ENCODE measurements at regions not wholly inside any gene's neighbourhood (a gene's known extent, or its start where the extent isn't known, plus 50 kb on each side); places are given as distances from the start of the nearest gene placed in this dataset.

DNA sequence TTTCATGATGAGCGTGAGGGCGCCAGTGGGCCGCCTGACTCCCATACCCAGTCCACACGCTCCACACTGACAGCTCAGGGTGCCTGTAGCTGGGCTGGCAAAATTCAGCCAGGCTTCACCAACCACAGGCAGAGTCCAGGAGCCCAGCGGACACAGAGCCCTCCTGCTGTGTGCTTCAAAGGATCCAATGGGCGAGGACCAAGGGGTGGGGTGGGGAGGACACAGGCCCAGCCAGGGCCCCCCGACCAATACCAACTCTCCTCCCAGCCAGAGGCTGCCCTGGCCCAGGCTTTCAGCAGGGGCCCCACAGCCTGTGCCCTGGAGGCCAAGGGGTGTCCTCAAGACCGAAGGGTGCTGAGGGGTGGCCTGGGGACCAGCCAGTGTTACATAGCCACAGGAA lies 336.1 kb downstream of the CTTN start:
- H4K20me1 ChIP-seq (ENCODE audit: low read depth, low read length), result no peaks in the 10 kb centered on the region
- no peaks in the 10 kb centered on the region for H3F3A ChIP-seq (ENCODE audit: insufficient read depth)
- TF ChIP-seq EZH2phosphoT487 (conservative IDR thresholded peaks at IDR 0.05; ENCODE audit: low read length), result no peak
- TF ChIP-seq, protein P1, sequence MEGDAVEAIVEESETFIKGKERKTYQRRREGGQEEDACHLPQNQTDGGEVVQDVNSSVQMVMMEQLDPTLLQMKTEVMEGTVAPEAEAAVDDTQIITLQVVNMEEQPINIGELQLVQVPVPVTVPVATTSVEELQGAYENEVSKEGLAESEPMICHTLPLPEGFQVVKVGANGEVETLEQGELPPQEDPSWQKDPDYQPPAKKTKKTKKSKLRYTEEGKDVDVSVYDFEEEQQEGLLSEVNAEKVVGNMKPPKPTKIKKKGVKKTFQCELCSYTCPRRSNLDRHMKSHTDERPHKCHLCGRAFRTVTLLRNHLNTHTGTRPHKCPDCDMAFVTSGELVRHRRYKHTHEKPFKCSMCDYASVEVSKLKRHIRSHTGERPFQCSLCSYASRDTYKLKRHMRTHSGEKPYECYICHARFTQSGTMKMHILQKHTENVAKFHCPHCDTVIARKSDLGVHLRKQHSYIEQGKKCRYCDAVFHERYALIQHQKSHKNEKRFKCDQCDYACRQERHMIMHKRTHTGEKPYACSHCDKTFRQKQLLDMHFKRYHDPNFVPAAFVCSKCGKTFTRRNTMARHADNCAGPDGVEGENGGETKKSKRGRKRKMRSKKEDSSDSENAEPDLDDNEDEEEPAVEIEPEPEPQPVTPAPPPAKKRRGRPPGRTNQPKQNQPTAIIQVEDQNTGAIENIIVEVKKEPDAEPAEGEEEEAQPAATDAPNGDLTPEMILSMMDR (IDR thresholded peaks at IDR 0.05; ENCODE audit: insufficient read depth, low read length, poor library complexity, severe bottlenecking), result no peak
- no peaks in the 10 kb centered on the region for H3K36me3 ChIP-seq (ENCODE audit: low read length)
- H3K79me2 ChIP-seq (ENCODE audit: insufficient read depth, low read length), result no peaks in the 10 kb centered on the region
- no peak overlapping the region for H2AFZ ChIP-seq (ENCODE audit: low read depth, low read length, severe bottlenecking)
- H3K4me3 ChIP-seq (ENCODE audit: insufficient read depth, low read length, poor library complexity, severe bottlenecking), result no peak overlapping the region
- no peak overlapping the region for H3K27ac ChIP-seq (ENCODE audit: low read depth, low read length)
- H3K27me3 ChIP-seq (ENCODE audit: low read length), result no peaks in the 10 kb centered on the region
- H3K4me2 ChIP-seq (ENCODE audit: low read depth, low read length, poor library complexity, severe bottlenecking), result no peak overlapping the region
- no peak overlapping the region for H3K9ac ChIP-seq (ENCODE audit: low read length)
- no peaks in the 10 kb centered on the region for H3K9me2 ChIP-seq (replicated peaks; ENCODE audit: insufficient read depth, low read length)
- no peaks in the 10 kb centered on the region for H3K9me3 ChIP-seq (ENCODE audit: insufficient read depth, low read length)

DNA sequence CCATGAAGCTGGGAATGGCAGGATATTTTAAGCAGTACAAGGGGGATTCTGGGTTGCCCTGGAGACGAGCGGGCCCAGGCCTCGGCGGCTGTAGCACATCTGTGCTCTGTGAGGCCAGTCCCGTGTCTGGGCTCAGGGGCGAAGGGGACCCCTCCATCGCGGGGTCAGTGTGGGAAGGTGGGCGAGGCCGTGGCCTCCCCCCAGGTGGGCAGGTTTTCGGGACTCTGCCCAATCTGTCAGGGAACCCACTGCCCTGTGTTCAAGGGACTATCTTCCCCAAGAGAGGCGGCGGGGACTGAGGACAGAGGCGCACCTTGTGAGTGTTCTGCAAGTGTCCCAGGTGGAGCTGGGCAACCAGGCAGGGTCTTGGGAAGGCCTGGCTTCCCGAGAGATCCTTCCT lies 336.6 kb downstream of the CTTN start:
- H2AFZ ChIP-seq (ENCODE audit: low read depth, low read length, severe bottlenecking), result no peak overlapping the region
- H3K79me2 ChIP-seq (ENCODE audit: insufficient read depth, low read length), result no peaks in the 10 kb centered on the region
- no peak for TF ChIP-seq EZH2phosphoT487 (conservative IDR thresholded peaks at IDR 0.05; ENCODE audit: low read length)
- TF ChIP-seq, protein P1 (IDR thresholded peaks at IDR 0.05; ENCODE audit: insufficient read depth, low read length, poor library complexity, severe bottlenecking), result no peak
- H3K4me3 ChIP-seq (ENCODE audit: insufficient read depth, low read length, poor library complexity, severe bottlenecking), result no peak overlapping the region
- H3K27ac ChIP-seq (ENCODE audit: low read depth, low read length), result no peak overlapping the region
- no peaks in the 10 kb centered on the region for H4K20me1 ChIP-seq (ENCODE audit: low read depth, low read length)
- H3K36me3 ChIP-seq (ENCODE audit: low read length), result no peaks in the 10 kb centered on the region
- H3F3A ChIP-seq (ENCODE audit: insufficient read depth), result no peaks in the 10 kb centered on the region
- no peak overlapping the region for H3K4me2 ChIP-seq (ENCODE audit: low read depth, low read length, poor library complexity, severe bottlenecking)
- no peaks in the 10 kb centered on the region for H3K27me3 ChIP-seq (ENCODE audit: low read length)
- no peaks in the 10 kb centered on the region for H3K9me3 ChIP-seq (ENCODE audit: insufficient read depth, low read length)
- H3K9me2 ChIP-seq (replicated peaks; ENCODE audit: insufficient read depth, low read length), result no peaks in the 10 kb centered on the region
- no peak overlapping the region for H3K9ac ChIP-seq (ENCODE audit: low read length)

DNA sequence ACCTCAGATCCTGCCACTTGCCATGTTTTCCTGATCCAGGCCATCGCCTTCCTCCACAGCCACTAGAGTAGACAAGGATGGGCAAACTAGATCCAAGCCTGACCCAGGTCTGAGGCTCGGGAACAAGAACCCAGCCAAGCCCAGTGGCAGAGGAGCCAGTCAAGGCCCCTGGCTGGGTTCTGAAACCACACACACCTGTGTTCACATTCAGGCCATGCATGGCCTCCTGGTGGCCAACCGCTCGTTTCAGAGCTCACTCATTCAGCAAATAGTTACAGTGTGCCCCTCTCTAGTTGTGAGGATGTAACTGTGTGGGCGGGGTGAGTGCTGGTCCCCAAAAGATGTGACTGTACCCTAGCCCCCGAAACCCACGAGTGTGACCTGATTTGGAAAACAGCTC lies 337.6 kb downstream of the CTTN start:
- Histone ChIP-seq H3K79me2 (ENCODE audit: insufficient read depth, low read length) (no peaks in the 10 kb centered on the region), H3K4me2 (ENCODE audit: low read depth, low read length, poor library complexity, severe bottlenecking) (no peak overlapping the region), H3K9ac (ENCODE audit: low read length) (no peak overlapping the region), H2AFZ (ENCODE audit: low read depth, low read length, severe bottlenecking) (no peak overlapping the region), H3F3A (ENCODE audit: insufficient read depth) (no peaks in the 10 kb centered on the region), H3K9me2 (replicated peaks; ENCODE audit: insufficient read depth, low read length) (no peaks in the 10 kb centered on the region), H3K27ac (ENCODE audit: low read depth, low read length) (no peak overlapping the region), H3K9me3 (ENCODE audit: insufficient read depth, low read length) (no peaks in the 10 kb centered on the region), H4K20me1 (ENCODE audit: low read depth, low read length) (no peaks in the 10 kb centered on the region), H3K4me3 (ENCODE audit: insufficient read depth, low read length, poor library complexity, severe bottlenecking) (no peak overlapping the region), H3K36me3 (ENCODE audit: low read length) (no peaks in the 10 kb centered on the region), H3K27me3 (ENCODE audit: low read length) (no peaks in the 10 kb centered on the region)
- TF ChIP-seq EZH2phosphoT487 (conservative IDR thresholded peaks at IDR 0.05; ENCODE audit: low read length), result no peak
- TF ChIP-seq, protein P1 (IDR thresholded peaks at IDR 0.05; ENCODE audit: insufficient read depth, low read length, poor library complexity, severe bottlenecking), result no peak
